ENCODE measurements at regions not wholly inside any gene's neighbourhood (a gene's known extent, or its start where the extent isn't known, plus 50 kb on each side); places are given as distances from the start of the nearest gene placed in this dataset.
"Not testable (repeated sequence)": the region's sequence is repeated elsewhere in the genome, so short reads cannot be mapped to it uniquely, and the experiment has no call there.

- intact Hi-C loops (cut with DNase I), result no loop called here
- DNase-seq (no peak), ATAC-seq (no peak)
- Histone ChIP-seq H3K27me3 (no peaks in the 10 kb centered on the region), H3K36me3 (no peaks in the 10 kb centered on the region), H3K4me1 (no peaks in the 10 kb centered on the region), H3K9me3 (no peaks in the 10 kb centered on the region), H3K27ac (no peak overlapping the region), H3K4me3 (no peak overlapping the region)
- no peak for TF ChIP-seq POLR2A (IDR thresholded peaks at IDR 0.05)
- TF ChIP-seq, protein P1, sequence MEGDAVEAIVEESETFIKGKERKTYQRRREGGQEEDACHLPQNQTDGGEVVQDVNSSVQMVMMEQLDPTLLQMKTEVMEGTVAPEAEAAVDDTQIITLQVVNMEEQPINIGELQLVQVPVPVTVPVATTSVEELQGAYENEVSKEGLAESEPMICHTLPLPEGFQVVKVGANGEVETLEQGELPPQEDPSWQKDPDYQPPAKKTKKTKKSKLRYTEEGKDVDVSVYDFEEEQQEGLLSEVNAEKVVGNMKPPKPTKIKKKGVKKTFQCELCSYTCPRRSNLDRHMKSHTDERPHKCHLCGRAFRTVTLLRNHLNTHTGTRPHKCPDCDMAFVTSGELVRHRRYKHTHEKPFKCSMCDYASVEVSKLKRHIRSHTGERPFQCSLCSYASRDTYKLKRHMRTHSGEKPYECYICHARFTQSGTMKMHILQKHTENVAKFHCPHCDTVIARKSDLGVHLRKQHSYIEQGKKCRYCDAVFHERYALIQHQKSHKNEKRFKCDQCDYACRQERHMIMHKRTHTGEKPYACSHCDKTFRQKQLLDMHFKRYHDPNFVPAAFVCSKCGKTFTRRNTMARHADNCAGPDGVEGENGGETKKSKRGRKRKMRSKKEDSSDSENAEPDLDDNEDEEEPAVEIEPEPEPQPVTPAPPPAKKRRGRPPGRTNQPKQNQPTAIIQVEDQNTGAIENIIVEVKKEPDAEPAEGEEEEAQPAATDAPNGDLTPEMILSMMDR (IDR thresholded peaks at IDR 0.05), result no peak
Observed at GRCh38 chr7:13610372-13610771, 379.1 kb downstream of the ETV1 start.

- no peak overlapping the region for H3K27ac ChIP-seq
- TF ChIP-seq POLR2A (IDR thresholded peaks at IDR 0.05), result no peak
- TF ChIP-seq, protein P1 (IDR thresholded peaks at IDR 0.05), result no peak
- H3K36me3 ChIP-seq, result no peaks in the 10 kb centered on the region
- intact Hi-C loops (cut with DNase I), result no loop called here
- DNase-seq (no peak), ATAC-seq (no peak)
- H3K4me3 ChIP-seq, result no peak overlapping the region
- H3K4me1 ChIP-seq, result no peaks in the 10 kb centered on the region
- 85 to 93% (median 91%) methylated on average over 1 of the region's 1 CpG for WGBS, 4 donors
- peaks cover 0 to 11% (median 2%) of the 10 kb centered on the region in 12 donors for H3K9me3 ChIP-seq
- H3K27me3 ChIP-seq, result no peaks in the 10 kb centered on the region
Observed at GRCh38 chr7:13615679-13616078, 373.8 kb downstream of the ETV1 start.

GRCh38 chr7:13627455-13627854, 362.0 kb downstream of the ETV1 start:
- no peaks in the 10 kb centered on the region for H3K4me1 ChIP-seq
- 81 to 88% (median 86%) methylated on average over 2 of the region's 2 CpGs for WGBS, 4 donors
- no peak overlapping the region for H3K27ac ChIP-seq
- no peaks in the 10 kb centered on the region for H3K36me3 ChIP-seq
- intact Hi-C loops (cut with DNase I), result no loop called here
- DNase-seq, result no peak
- H3K4me3 ChIP-seq, result no peak overlapping the region
- H3K27me3 ChIP-seq, result no peaks in the 10 kb centered on the region
- TF ChIP-seq POLR2A (IDR thresholded peaks at IDR 0.05), result no peak
- TF ChIP-seq, protein P1 (IDR thresholded peaks at IDR 0.05), result no peak
- H3K9me3 ChIP-seq, result peaks cover 0 to 7% (median 0%) of the 10 kb centered on the region in 12 donors
- ATAC-seq, result no peak

- no peak for TF ChIP-seq POLR2A (IDR thresholded peaks at IDR 0.05)
- no peaks in the 10 kb centered on the region for H3K4me1 ChIP-seq
- ATAC-seq (no peak), DNase-seq (no peak)
- intact Hi-C loops (cut with DNase I), result no loop called here
- no peaks in the 10 kb centered on the region for H3K36me3 ChIP-seq
- H3K4me3 ChIP-seq, result no peak overlapping the region
- peaks cover 0 to 7% (median 0%) of the 10 kb centered on the region in 12 donors for H3K9me3 ChIP-seq
- no peak overlapping the region for H3K27ac ChIP-seq
- 75 to 84% (median 81%) methylated on average over 6 of the region's 6 CpGs for WGBS, 4 donors
- no peaks in the 10 kb centered on the region for H3K27me3 ChIP-seq
Observed at GRCh38 chr7:13628239-13629001, 361.0 kb downstream of the ETV1 start.

DNA sequence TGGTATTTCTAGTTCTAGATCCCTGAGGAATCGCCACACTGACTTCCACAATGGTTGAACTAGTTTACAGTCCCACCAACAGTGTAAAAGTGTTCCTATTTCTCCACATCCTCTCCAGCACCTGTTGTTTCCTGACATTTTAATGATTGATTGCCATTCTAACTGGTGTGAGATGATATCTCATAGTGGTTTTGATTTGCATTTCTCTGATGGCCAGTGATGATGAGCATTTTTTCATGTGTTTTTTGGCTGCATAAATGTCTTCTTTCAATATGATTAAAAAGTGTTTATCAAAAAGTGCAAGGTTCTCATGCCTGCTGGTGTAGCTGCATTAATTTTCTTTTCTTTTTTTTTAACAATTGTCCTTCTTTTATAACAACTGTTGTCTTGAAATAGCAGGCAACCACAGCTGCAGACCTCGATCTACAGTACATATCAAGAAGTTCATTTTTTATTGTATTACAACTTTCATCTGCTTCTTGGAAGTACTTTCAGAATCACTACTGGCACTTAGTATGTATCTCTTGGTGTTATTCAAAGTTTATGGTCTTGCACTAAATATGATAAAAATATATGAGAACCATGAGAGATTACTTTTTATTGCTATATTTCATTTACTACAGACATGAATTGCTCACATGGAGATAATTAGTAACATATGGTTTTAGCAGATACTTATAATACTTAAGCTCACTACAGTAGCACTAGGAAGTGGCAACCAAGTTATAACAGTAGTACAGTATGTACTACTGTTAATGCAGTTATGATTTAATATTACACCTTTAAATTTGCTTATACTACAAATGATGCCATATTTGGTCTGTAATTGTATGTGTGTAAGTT, 358.0 kb downstream of the ETV1 start:
- H3K36me3 ChIP-seq; intact Hi-C loops (cut with DNase I); H3K27me3 ChIP-seq; H3K4me3 ChIP-seq; H3K4me1 ChIP-seq; DNase-seq; H3K9me3 ChIP-seq; ATAC-seq; H3K27ac ChIP-seq: not testable (repeated sequence)
- WGBS, 4 donors, result 53 to 73% (median 62%) methylated on average over 1 to 2 of the region's 2 CpGs

Data from heart left ventricle (tissue), 16 donors.